ENCODE measurements at regions not wholly inside any gene's neighbourhood (a gene's known extent, or its start where the extent isn't known, plus 50 kb on each side); places are given as distances from the start of the nearest gene placed in this dataset.

DNA sequence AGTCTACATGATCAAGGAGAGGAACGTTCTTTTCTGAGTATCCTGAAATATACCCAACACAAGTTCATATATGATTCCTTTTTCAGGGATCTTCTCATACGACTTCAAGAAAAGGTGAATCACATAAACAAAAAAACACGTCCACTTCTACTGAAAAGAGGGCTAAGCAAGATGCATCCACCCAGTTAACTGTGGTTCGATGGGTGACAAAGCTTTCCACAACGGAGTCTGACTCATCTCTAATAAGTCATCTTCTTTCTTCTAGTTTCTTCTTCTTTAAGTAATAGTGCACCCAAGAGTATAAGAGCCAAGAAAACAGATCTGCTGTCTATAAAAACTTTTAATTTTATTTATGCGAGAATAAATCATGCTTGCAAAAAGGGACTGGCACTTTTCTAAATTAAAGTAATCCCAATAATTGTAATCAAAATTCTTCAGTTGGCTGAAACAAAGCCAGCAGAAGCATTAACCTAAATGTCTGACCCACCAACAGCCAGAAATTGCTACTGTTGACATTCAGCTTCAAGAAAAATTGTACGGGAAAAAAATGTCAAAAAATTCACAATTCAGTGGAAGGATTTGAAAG lies 146.9 kb upstream of the ANK3 start:
- no peak overlapping the region for H3K4me3 Mint-ChIP-seq
- Histone ChIP-seq H3F3A (replicated peaks; ENCODE audit: low read depth) (no peaks in the 10 kb centered on the region), H3K27ac (ENCODE audit: low read depth) (no peak overlapping the region), H3K4me3 (no peak overlapping the region), H3K4me2 (no peak overlapping the region), H3K9me2 (ENCODE audit: insufficient read depth) (0 out of 2 replicates have a peak, but pooled peaks cover 11% of the 10 kb centered on the region), H4K20me1 (replicated peaks; ENCODE audit: insufficient read depth) (no peaks in the 10 kb centered on the region), H3K79me2 (replicated peaks; ENCODE audit: insufficient read depth) (no peaks in the 10 kb centered on the region), H3K36me3 (ENCODE audit: insufficient read depth) (no peaks in the 10 kb centered on the region), H3K27me3 (ENCODE audit: insufficient read depth) (no peaks in the 10 kb centered on the region), H3K4me1 (ENCODE audit: insufficient read depth) (no peaks in the 10 kb centered on the region), H2AFZ (no peak overlapping the region)
- H3K4me1 Mint-ChIP-seq, result peaks cover 33% of the 10 kb centered on the region
- DNase-seq (ENCODE audit: low spot score) (no peak), ATAC-seq (no peak)
- H3K27me3 Mint-ChIP-seq (ENCODE audit: insufficient read depth, low read depth, poor library complexity), result no peaks in the 10 kb centered on the region
- H3K27ac Mint-ChIP-seq, result peak overlapping the region; percentile 33; the same call in 1 of the 2 replicates
- H3K9me3 Mint-ChIP-seq, result no peaks in the 10 kb centered on the region
- no peak for TF ChIP-seq POLR2AphosphoS5 (IDR thresholded peaks at IDR 0.05; ENCODE audit: low read depth)
- TF ChIP-seq ZNF114 (CRISPR knock-in tag; IDR thresholded peaks at IDR 0.05), result no peak
- TF ChIP-seq JUNB (IDR thresholded peaks at IDR 0.05; ENCODE audit: unreplicated experiment), result no peak
- H3K36me3 Mint-ChIP-seq (ENCODE audit: low read depth), result no peaks in the 10 kb centered on the region

- no peaks in the 10 kb centered on the region for H3F3A ChIP-seq (replicated peaks; ENCODE audit: low read depth)
- no peak for DNase-seq (ENCODE audit: low spot score)
Observed at GRCh38 chr10:60535427-60535826, 145.8 kb upstream of the ANK3 start.

More at GRCh38 chr10:60535427-60535826, 145.8 kb upstream of the ANK3 start:
- Histone ChIP-seq H3K4me2 (no peak overlapping the region), H3K79me2 (replicated peaks; ENCODE audit: insufficient read depth) (no peaks in the 10 kb centered on the region), H3K9me2 (ENCODE audit: insufficient read depth) (0 out of 2 replicates have a peak, but pooled peaks cover 11% of the 10 kb centered on the region), H3K4me1 (ENCODE audit: insufficient read depth) (no peaks in the 10 kb centered on the region), H2AFZ (no peak overlapping the region), H3K27me3 (ENCODE audit: insufficient read depth) (no peaks in the 10 kb centered on the region), H4K20me1 (replicated peaks; ENCODE audit: insufficient read depth) (no peaks in the 10 kb centered on the region), H3K27ac (ENCODE audit: low read depth) (no peak overlapping the region), H3K4me3 (no peak overlapping the region), H3K36me3 (ENCODE audit: insufficient read depth) (no peaks in the 10 kb centered on the region)
- H3K36me3 Mint-ChIP-seq (ENCODE audit: low read depth), result no peaks in the 10 kb centered on the region
- H3K4me1 Mint-ChIP-seq, result peaks cover 25% of the 10 kb centered on the region
- TF ChIP-seq EZH2 (IDR thresholded peaks at IDR 0.05; ENCODE audit: low read depth, unreplicated experiment), result no peak
- TF ChIP-seq POLR2AphosphoS5 (IDR thresholded peaks at IDR 0.05; ENCODE audit: low read depth), result no peak
- TF ChIP-seq, protein P1, sequence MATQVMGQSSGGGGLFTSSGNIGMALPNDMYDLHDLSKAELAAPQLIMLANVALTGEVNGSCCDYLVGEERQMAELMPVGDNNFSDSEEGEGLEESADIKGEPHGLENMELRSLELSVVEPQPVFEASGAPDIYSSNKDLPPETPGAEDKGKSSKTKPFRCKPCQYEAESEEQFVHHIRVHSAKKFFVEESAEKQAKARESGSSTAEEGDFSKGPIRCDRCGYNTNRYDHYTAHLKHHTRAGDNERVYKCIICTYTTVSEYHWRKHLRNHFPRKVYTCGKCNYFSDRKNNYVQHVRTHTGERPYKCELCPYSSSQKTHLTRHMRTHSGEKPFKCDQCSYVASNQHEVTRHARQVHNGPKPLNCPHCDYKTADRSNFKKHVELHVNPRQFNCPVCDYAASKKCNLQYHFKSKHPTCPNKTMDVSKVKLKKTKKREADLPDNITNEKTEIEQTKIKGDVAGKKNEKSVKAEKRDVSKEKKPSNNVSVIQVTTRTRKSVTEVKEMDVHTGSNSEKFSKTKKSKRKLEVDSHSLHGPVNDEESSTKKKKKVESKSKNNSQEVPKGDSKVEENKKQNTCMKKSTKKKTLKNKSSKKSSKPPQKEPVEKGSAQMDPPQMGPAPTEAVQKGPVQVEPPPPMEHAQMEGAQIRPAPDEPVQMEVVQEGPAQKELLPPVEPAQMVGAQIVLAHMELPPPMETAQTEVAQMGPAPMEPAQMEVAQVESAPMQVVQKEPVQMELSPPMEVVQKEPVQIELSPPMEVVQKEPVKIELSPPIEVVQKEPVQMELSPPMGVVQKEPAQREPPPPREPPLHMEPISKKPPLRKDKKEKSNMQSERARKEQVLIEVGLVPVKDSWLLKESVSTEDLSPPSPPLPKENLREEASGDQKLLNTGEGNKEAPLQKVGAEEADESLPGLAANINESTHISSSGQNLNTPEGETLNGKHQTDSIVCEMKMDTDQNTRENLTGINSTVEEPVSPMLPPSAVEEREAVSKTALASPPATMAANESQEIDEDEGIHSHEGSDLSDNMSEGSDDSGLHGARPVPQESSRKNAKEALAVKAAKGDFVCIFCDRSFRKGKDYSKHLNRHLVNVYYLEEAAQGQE (IDR thresholded peaks at IDR 0.05; ENCODE audit: unreplicated experiment), result no peak
- TF ChIP-seq EZH2phosphoT487 (IDR thresholded peaks at IDR 0.05; ENCODE audit: unreplicated experiment), result no peak
- TF ChIP-seq, protein P2, sequence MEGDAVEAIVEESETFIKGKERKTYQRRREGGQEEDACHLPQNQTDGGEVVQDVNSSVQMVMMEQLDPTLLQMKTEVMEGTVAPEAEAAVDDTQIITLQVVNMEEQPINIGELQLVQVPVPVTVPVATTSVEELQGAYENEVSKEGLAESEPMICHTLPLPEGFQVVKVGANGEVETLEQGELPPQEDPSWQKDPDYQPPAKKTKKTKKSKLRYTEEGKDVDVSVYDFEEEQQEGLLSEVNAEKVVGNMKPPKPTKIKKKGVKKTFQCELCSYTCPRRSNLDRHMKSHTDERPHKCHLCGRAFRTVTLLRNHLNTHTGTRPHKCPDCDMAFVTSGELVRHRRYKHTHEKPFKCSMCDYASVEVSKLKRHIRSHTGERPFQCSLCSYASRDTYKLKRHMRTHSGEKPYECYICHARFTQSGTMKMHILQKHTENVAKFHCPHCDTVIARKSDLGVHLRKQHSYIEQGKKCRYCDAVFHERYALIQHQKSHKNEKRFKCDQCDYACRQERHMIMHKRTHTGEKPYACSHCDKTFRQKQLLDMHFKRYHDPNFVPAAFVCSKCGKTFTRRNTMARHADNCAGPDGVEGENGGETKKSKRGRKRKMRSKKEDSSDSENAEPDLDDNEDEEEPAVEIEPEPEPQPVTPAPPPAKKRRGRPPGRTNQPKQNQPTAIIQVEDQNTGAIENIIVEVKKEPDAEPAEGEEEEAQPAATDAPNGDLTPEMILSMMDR (conservative IDR thresholded peaks at IDR 0.05; ENCODE audit: low read depth in 2 of 2), result no peak
- no peak for TF ChIP-seq ZNF114 (CRISPR knock-in tag; IDR thresholded peaks at IDR 0.05)
- TF ChIP-seq ZNF331 (CRISPR knock-in tag; IDR thresholded peaks at IDR 0.05; ENCODE audit: low read depth), result no peak
- TF ChIP-seq ETS1 (IDR thresholded peaks at IDR 0.05), result no peak
- no peak for TF ChIP-seq CREB1 (CRISPR knock-in tag; IDR thresholded peaks at IDR 0.05; ENCODE audit: low read depth)
- no peak for TF ChIP-seq NANOG (IDR thresholded peaks at IDR 0.05; ENCODE audit: borderline replicate concordance)
- no peaks in the 10 kb centered on the region for H3K27me3 Mint-ChIP-seq (ENCODE audit: insufficient read depth, low read depth, poor library complexity)
- no peak for ATAC-seq
- H3K4me3 Mint-ChIP-seq, result no peak overlapping the region
- no peaks in the 10 kb centered on the region for H3K9me3 Mint-ChIP-seq
- H3K27ac Mint-ChIP-seq, result no peak overlapping the region

Measured in GM23338 (cell line).